ENCODE measurements at regions not wholly inside any gene's neighbourhood (a gene's known extent, or its start where the extent isn't known, plus 50 kb on each side); places are given as distances from the start of the nearest gene placed in this dataset.

- no peaks in the 10 kb centered on the region for H3K9me2 ChIP-seq (replicated peaks; ENCODE audit: control insufficient read depth, low read length)
- no peaks in the 10 kb centered on the region for H3K27me3 ChIP-seq (ENCODE audit: control insufficient read depth, low read length)
- no peak for TF ChIP-seq CTCF (IDR thresholded peaks at IDR 0.05; ENCODE audit: low read depth, low read length, poor library complexity, severe bottlenecking)
- no peak for TF ChIP-seq EZH2phosphoT487 (IDR thresholded peaks at IDR 0.05; ENCODE audit: borderline replicate concordance, low read length)
- H3K9me3 ChIP-seq (ENCODE audit: control insufficient read depth, insufficient read depth, low read length) = no peaks in the 10 kb centered on the region
- H3K79me2 ChIP-seq (ENCODE audit: control insufficient read depth, low read length) = no peaks in the 10 kb centered on the region
- no peak overlapping the region for H3K4me2 ChIP-seq (ENCODE audit: low read length)
- H4K20me1 ChIP-seq (ENCODE audit: control insufficient read depth, insufficient read depth, low read depth, low read length) = no peaks in the 10 kb centered on the region
- no peak overlapping the region for H3K4me3 ChIP-seq (ENCODE audit: low read length)
- H3K36me3 ChIP-seq (ENCODE audit: control insufficient read depth, low read length) = no peaks in the 10 kb centered on the region
- H3K4me1 ChIP-seq (ENCODE audit: control insufficient read depth, low read length) = no peaks in the 10 kb centered on the region
- H3F3A ChIP-seq (ENCODE audit: control insufficient read depth, insufficient read depth) = no peaks in the 10 kb centered on the region
- H3K27ac ChIP-seq (ENCODE audit: low read depth, low read length) = no peak overlapping the region
Observed at GRCh38 chr3:69647081-69647480, 92.2 kb upstream of the MITF start.

GRCh38 chr3:69646287-69647067, 92.8 kb upstream of the MITF start:
- no peaks in the 10 kb centered on the region for H3K27me3 ChIP-seq (ENCODE audit: control insufficient read depth, low read length)

GRCh38 chr3:69642606-69643005, 96.7 kb upstream of the MITF start:
- Histone ChIP-seq H3K4me1 (ENCODE audit: control insufficient read depth, low read length) (no peaks in the 10 kb centered on the region), H3K4me2 (ENCODE audit: low read length) (no peak overlapping the region), H3K27me3 (ENCODE audit: control insufficient read depth, low read length) (no peaks in the 10 kb centered on the region), H3F3A (ENCODE audit: control insufficient read depth, insufficient read depth) (no peaks in the 10 kb centered on the region), H3K9me3 (ENCODE audit: control insufficient read depth, insufficient read depth, low read length) (no peaks in the 10 kb centered on the region), H3K27ac (ENCODE audit: low read depth, low read length) (no peak overlapping the region), H3K4me3 (ENCODE audit: low read length) (no peak overlapping the region), H4K20me1 (ENCODE audit: control insufficient read depth, insufficient read depth, low read depth, low read length) (no peaks in the 10 kb centered on the region), H3K79me2 (ENCODE audit: control insufficient read depth, low read length) (no peaks in the 10 kb centered on the region), H3K36me3 (ENCODE audit: control insufficient read depth, low read length) (no peaks in the 10 kb centered on the region), H3K9me2 (replicated peaks; ENCODE audit: control insufficient read depth, low read length) (no peaks in the 10 kb centered on the region)
- TF ChIP-seq EZH2phosphoT487 (IDR thresholded peaks at IDR 0.05; ENCODE audit: borderline replicate concordance, low read length) (no peak), CTCF (IDR thresholded peaks at IDR 0.05; ENCODE audit: low read depth, low read length, poor library complexity, severe bottlenecking) (no peak)

More at GRCh38 chr3:69646287-69647067, 92.8 kb upstream of the MITF start:
- no peaks in the 10 kb centered on the region for H3K36me3 ChIP-seq (ENCODE audit: control insufficient read depth, low read length)
- no peaks in the 10 kb centered on the region for H3K9me3 ChIP-seq (ENCODE audit: control insufficient read depth, insufficient read depth, low read length)
- no peaks in the 10 kb centered on the region for H4K20me1 ChIP-seq (ENCODE audit: control insufficient read depth, insufficient read depth, low read depth, low read length)
- H3K79me2 ChIP-seq (ENCODE audit: control insufficient read depth, low read length) = no peaks in the 10 kb centered on the region
- no peak for TF ChIP-seq CTCF (IDR thresholded peaks at IDR 0.05; ENCODE audit: low read depth, low read length, poor library complexity, severe bottlenecking)
- no peak for TF ChIP-seq EZH2phosphoT487 (IDR thresholded peaks at IDR 0.05; ENCODE audit: borderline replicate concordance, low read length)
- no peak overlapping the region for H3K27ac ChIP-seq (ENCODE audit: low read depth, low read length)
- H3F3A ChIP-seq (ENCODE audit: control insufficient read depth, insufficient read depth) = no peaks in the 10 kb centered on the region
- H3K9me2 ChIP-seq (replicated peaks; ENCODE audit: control insufficient read depth, low read length) = no peaks in the 10 kb centered on the region
- H3K4me2 ChIP-seq (ENCODE audit: low read length) = no peak overlapping the region
- no peaks in the 10 kb centered on the region for H3K4me1 ChIP-seq (ENCODE audit: control insufficient read depth, low read length)
- no peak overlapping the region for H3K4me3 ChIP-seq (ENCODE audit: low read length)

Measured in DOHH2 (cell line).